GM12872 (cell line): ENCODE measurements at regions not wholly inside any gene's neighbourhood (a gene's known extent, or its start where the extent isn't known, plus 50 kb on each side); places are given as distances from the start of the nearest gene placed in this dataset.

Experiments
- TF ChIP-seq, protein P1 (sequence below): IDR thresholded peaks from 3 replicates; pipeline ENCODE4 v1.5.1; 2011; ENCODE audit warnings: low read depth, mild to moderate bottlenecking, low read length, moderate library complexity; ENCODE audit not compliant: insufficient read depth

GRCh38 chr6:167441715-167442206, 116.9 kb downstream of the TTLL2 start:
- TF ChIP-seq, protein P1, sequence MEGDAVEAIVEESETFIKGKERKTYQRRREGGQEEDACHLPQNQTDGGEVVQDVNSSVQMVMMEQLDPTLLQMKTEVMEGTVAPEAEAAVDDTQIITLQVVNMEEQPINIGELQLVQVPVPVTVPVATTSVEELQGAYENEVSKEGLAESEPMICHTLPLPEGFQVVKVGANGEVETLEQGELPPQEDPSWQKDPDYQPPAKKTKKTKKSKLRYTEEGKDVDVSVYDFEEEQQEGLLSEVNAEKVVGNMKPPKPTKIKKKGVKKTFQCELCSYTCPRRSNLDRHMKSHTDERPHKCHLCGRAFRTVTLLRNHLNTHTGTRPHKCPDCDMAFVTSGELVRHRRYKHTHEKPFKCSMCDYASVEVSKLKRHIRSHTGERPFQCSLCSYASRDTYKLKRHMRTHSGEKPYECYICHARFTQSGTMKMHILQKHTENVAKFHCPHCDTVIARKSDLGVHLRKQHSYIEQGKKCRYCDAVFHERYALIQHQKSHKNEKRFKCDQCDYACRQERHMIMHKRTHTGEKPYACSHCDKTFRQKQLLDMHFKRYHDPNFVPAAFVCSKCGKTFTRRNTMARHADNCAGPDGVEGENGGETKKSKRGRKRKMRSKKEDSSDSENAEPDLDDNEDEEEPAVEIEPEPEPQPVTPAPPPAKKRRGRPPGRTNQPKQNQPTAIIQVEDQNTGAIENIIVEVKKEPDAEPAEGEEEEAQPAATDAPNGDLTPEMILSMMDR = no peak

DNA sequence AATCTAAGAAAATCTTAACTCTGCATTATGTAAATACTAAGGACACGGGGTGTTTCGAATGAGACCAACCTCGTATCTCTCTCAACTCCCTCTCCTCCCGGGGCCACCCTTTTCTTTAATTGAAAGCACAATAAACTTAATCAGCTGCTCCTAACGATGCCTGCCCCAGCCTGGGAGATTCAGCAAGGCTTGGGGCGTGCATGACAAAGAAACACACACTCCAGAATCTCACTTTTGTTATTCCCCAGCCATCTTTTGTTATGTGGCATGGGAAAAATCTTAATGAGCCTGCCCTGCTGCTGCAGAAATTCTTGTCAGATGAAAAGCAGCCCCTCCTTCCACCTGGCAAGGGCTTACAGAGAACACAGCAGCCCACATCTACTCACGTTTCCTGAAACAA, 117.4 kb downstream of the TTLL2 start:
- TF ChIP-seq, protein P1 = no peak

DNA sequence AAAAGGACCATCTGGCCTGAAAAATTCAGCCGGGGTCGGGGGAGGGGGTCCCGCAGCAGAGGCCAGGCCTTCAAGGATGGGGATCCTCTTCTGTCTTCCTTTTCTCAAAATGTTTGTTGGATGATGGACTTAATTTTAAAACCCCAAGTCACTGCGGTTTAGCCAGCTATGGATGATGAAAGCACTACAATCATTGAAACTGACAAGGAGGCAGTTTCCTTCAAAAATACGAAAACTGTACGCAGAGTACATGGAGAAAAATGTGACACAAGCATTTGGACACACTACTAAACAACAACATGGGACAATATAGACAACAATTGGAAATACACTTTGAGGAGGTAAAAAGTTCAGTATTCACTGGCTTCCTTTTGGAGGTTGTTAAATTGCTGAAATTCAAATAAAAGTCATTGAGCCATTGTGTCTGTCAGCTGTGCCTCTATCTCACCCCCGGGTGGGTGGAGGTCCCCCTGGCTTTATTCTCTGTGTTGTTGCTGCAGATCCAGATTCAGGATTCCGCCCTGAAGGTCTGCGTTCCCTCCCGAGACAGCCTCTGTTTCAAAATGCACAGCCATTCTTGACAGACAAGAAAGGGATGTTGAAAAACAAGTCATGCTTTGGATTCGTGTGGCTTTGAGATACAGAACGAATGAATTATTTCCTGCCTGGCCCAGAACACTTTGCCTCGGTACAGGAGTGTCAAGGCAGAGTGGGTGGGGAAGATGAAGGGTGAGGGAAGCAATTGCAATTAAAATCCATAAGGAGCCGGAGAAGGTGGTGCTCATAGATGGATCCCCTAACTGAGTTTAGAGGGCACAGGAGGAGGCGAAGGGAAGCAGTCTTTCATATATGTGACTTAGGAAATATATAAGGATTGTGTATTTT, 118.2 kb downstream of the TTLL2 start:
- TF ChIP-seq, protein P1 = no peak

GRCh38 chr6:167444602-167445346, 119.9 kb downstream of the TTLL2 start:
- TF ChIP-seq, protein P1 = no peak

GRCh38 chr6:167445568-167445967, 120.7 kb downstream of the TTLL2 start:
- TF ChIP-seq, protein P1 = no peak

DNA sequence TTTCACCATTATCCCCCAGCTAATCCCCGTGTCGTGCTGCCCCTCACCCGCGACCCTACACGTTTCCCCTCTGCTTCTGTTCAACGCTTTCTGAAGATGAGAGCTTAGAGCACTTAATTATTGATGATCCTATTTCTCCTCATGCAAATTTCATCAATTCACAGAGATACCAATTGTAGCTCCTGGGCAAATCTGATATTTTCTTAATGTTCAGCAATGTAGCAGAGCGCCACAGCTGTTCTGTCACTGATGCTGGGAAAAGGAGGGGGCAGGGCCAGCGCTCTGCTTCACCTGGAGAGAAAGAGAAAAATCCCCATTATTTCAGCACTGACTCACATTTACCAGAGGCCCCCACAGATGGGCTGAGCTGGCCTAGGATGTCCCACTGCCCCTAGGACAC, 121.2 kb downstream of the TTLL2 start:
- TF ChIP-seq, protein P1 = no peak

DNA sequence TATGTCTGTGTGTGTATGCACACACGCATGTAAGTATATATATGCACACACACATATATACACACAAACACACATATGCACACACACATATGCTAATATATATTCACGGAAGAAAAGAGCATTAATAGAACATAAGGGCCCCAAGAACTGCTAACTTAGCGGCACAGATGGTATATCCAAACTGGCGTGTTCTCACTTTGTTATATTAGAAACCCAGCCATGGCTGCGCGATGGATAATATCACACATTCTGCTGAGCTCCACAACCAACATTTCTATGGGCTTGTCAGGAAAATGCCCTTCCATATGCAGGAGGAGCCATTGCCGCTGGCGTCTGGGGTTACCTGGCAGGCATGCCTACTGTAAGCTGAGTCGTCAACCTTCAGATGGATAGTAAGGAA, 122.1 kb downstream of the TTLL2 start:
- TF ChIP-seq, protein P1 = no peak
